Osteoblast (primary cell): ENCODE measurements at regions not wholly inside any gene's neighbourhood (a gene's known extent, or its start where the extent isn't known, plus 50 kb on each side); places are given as distances from the start of the nearest gene placed in this dataset.

Experiments
- DNase-seq: peaks from one replicate; pipeline ENCODE4 v3.0.0; 2011; ENCODE audit warnings: low spot score, mixed read lengths; ENCODE audit not compliant: insufficient read length; ENCODE audit errors: missing footprints
- H2AFZ ChIP-seq: 2 replicates; pipeline ENCODE4 v1.6.0; 2011; ENCODE audit warnings: mild to moderate bottlenecking, low read length
- H3K27ac ChIP-seq: 2 replicates; pipeline ENCODE4 v1.5.1; 2011; ENCODE audit warnings: mild to moderate bottlenecking, low read depth, low read length, moderate library complexity
- H3K27me3 ChIP-seq: 2 replicates; pipeline ENCODE4 v1.6.0; 2012; ENCODE audit warnings: mild to moderate bottlenecking, control low read depth, inconsistent platforms, low read length, moderate library complexity; ENCODE audit not compliant: insufficient read depth
- H3K36me3 ChIP-seq: 2 replicates; pipeline ENCODE4 v1.5.1; 2011; ENCODE audit warnings: mild to moderate bottlenecking, low read length, control low read depth, moderate library complexity; ENCODE audit not compliant: insufficient read depth
- H3K4me1 ChIP-seq: 2 replicates; pipeline ENCODE4 v1.5.1; 2011; ENCODE audit warnings: mild to moderate bottlenecking, low read length, control low read depth, moderate library complexity; ENCODE audit not compliant: insufficient read depth
- H3K4me2 ChIP-seq: 2 replicates; pipeline ENCODE4 v1.6.0; 2011; ENCODE audit warnings: mild to moderate bottlenecking, low read length; ENCODE audit not compliant: insufficient read depth
- H3K4me3 ChIP-seq: fragments of 200-600 bp; sonication (generic); 3 replicates; pipeline ENCODE4 v1.5.1; 2012; ENCODE audit warnings: mild to moderate bottlenecking, low read length, inconsistent platforms; ENCODE audit not compliant: insufficient read depth
- H3K79me2 ChIP-seq: 2 replicates; pipeline ENCODE4 v1.6.0; 2012; ENCODE audit warnings: mild to moderate bottlenecking, low read length, control low read depth, inconsistent platforms; ENCODE audit not compliant: insufficient read depth
- H3K9me3 ChIP-seq: 2 replicates; pipeline ENCODE4 v1.5.1; 2011; ENCODE audit warnings: low read depth, low read length, control low read depth
- H4K20me1 ChIP-seq: 2 replicates; pipeline ENCODE4 v1.6.0; 2012; ENCODE audit warnings: mild to moderate bottlenecking, low read length, control low read depth; ENCODE audit not compliant: insufficient read depth
- CTCF ChIP-seq: IDR thresholded peaks from 2 replicates; pipeline ENCODE4 v1.5.1; 2011; ENCODE audit warnings: mild to moderate bottlenecking, low read depth, low read length, moderate library complexity; ENCODE audit errors: extremely low read depth

GRCh38 chr3:150242220-150242936 lies 165.7 kb upstream of the TSC22D2 start:
- no peak for TF ChIP-seq CTCF
- H3K9me3 ChIP-seq: peaks cover 6% of the 10 kb centered on the region
- no peak for DNase-seq
- no peak overlapping the region for H3K27ac ChIP-seq
- no peaks in the 10 kb centered on the region for H3K79me2 ChIP-seq
- no peak overlapping the region for H3K4me2 ChIP-seq
- H3K4me3 ChIP-seq: no peak overlapping the region
- H3K36me3 ChIP-seq: no peaks in the 10 kb centered on the region
- H2AFZ ChIP-seq: no peak overlapping the region
- no peaks in the 10 kb centered on the region for H3K27me3 ChIP-seq
- H3K4me1 ChIP-seq: peaks cover 6% of the 10 kb centered on the region
- no peaks in the 10 kb centered on the region for H4K20me1 ChIP-seq

GRCh38 chr3:150240891-150241290 lies 167.2 kb upstream of the TSC22D2 start:
- no peak overlapping the region for H3K4me3 ChIP-seq
- H3K27me3 ChIP-seq: no peaks in the 10 kb centered on the region
- no peak overlapping the region for H3K27ac ChIP-seq
- H3K36me3 ChIP-seq: no peaks in the 10 kb centered on the region
- no peak for TF ChIP-seq CTCF
- no peaks in the 10 kb centered on the region for H4K20me1 ChIP-seq
- DNase-seq: no peak
- peaks cover 21% of the 10 kb centered on the region for H3K4me1 ChIP-seq
- H2AFZ ChIP-seq: no peak overlapping the region
- H3K4me2 ChIP-seq: no peak overlapping the region
- peaks cover 6% of the 10 kb centered on the region for H3K9me3 ChIP-seq
- no peaks in the 10 kb centered on the region for H3K79me2 ChIP-seq

GRCh38 chr3:150239766-150240165 lies 168.3 kb upstream of the TSC22D2 start:
- Histone ChIP-seq H2AFZ (no peak overlapping the region), H3K27ac (no peak overlapping the region), H3K4me1 (peaks cover 31% of the 10 kb centered on the region), H3K79me2 (no peaks in the 10 kb centered on the region), H3K27me3 (no peaks in the 10 kb centered on the region), H3K9me3 (peaks cover 6% of the 10 kb centered on the region), H3K36me3 (no peaks in the 10 kb centered on the region), H4K20me1 (no peaks in the 10 kb centered on the region), H3K4me3 (no peak overlapping the region), H3K4me2 (no peak overlapping the region)
- no peak for DNase-seq
- no peak for TF ChIP-seq CTCF

GRCh38 chr3:150238995-150239619 lies 169.0 kb upstream of the TSC22D2 start:
- Histone ChIP-seq H3K4me3 (no peak overlapping the region), H3K27me3 (no peaks in the 10 kb centered on the region), H3K4me1 (peaks cover 31% of the 10 kb centered on the region), H3K4me2 (no peak overlapping the region), H3K9me3 (peaks cover 6% of the 10 kb centered on the region), H3K27ac (no peak overlapping the region), H3K79me2 (no peaks in the 10 kb centered on the region), H3K36me3 (no peaks in the 10 kb centered on the region), H4K20me1 (no peaks in the 10 kb centered on the region), H2AFZ (no peak overlapping the region)
- TF ChIP-seq CTCF: no peak
- DNase-seq: no peak
